ENCODE measurements at regions not wholly inside any gene's neighbourhood (a gene's known extent, or its start where the extent isn't known, plus 50 kb on each side); places are given as distances from the start of the nearest gene placed in this dataset.

DNA sequence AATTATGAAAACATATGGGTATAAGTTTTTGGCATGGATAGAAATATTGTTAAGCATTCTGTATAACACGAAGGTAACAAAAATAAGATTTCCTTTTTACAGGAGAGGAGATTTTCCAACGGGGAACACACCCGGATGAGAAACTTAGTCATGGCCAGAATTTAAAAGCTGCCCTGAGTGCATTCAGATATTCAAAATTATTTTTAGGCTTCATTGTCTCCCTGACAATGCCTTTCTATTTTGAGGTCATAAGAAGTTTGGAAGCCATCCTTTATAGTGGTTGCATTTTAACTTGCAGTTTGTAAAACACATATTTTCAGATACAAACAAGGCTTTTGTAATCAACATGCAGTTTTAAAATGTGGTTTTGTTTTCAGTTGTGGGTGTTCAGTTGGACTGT, 357.5 kb upstream of the FAM47C start:
- no peaks in the 10 kb centered on the region for H3K9me3 ChIP-seq
- H3K36me3 ChIP-seq: no peaks in the 10 kb centered on the region
- no peak overlapping the region for H3K27ac ChIP-seq
- H3K27me3 ChIP-seq: no peaks in the 10 kb centered on the region
- H3K4me3 ChIP-seq: no peak overlapping the region
- TF ChIP-seq, protein P1, sequence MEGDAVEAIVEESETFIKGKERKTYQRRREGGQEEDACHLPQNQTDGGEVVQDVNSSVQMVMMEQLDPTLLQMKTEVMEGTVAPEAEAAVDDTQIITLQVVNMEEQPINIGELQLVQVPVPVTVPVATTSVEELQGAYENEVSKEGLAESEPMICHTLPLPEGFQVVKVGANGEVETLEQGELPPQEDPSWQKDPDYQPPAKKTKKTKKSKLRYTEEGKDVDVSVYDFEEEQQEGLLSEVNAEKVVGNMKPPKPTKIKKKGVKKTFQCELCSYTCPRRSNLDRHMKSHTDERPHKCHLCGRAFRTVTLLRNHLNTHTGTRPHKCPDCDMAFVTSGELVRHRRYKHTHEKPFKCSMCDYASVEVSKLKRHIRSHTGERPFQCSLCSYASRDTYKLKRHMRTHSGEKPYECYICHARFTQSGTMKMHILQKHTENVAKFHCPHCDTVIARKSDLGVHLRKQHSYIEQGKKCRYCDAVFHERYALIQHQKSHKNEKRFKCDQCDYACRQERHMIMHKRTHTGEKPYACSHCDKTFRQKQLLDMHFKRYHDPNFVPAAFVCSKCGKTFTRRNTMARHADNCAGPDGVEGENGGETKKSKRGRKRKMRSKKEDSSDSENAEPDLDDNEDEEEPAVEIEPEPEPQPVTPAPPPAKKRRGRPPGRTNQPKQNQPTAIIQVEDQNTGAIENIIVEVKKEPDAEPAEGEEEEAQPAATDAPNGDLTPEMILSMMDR (IDR thresholded peaks at IDR 0.05): no peak
- no peaks in the 10 kb centered on the region for H3K4me1 ChIP-seq
- intact Hi-C loops (cut with DNase I): no loop called here
- no peak for DNase-seq (ENCODE audit: low spot score in 2 of 2)

DNA sequence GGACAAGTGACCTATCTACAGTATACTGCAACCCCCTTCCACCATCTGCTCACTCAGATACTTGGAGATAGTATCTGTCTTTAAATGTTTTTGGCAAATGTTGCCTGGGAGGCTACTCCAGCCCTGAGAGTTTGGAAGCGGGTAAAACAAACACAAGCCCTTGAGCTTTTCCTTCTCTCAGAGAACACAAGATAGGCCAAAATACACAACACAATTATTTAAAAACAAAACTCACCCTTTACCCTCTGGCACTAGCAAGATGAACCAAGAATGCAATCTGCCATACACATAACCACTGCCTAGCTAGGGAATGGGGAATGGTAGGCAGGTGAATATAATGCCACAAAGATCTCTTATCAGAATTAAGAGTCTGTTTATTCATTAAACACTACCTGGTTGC, 324.7 kb upstream of the FAM47C start:
- Histone ChIP-seq H3K9me3 (no peaks in the 10 kb centered on the region), H3K4me3 (no peak overlapping the region), H3K36me3 (no peaks in the 10 kb centered on the region), H3K4me1 (no peaks in the 10 kb centered on the region), H3K27ac (no peak overlapping the region), H3K27me3 (no peaks in the 10 kb centered on the region)
- TF ChIP-seq, protein P1 (IDR thresholded peaks at IDR 0.05): no peak
- DNase-seq (ENCODE audit: low spot score in 2 of 2): no peak
- intact Hi-C loops (cut with DNase I): no loop called here

GRCh38 chrX:36684053-36684452, 324.1 kb upstream of the FAM47C start:
- Histone ChIP-seq H3K4me1 (no peaks in the 10 kb centered on the region), H3K36me3 (no peaks in the 10 kb centered on the region), H3K27ac (no peak overlapping the region), H3K9me3 (no peaks in the 10 kb centered on the region), H3K27me3 (no peaks in the 10 kb centered on the region), H3K4me3 (no peak overlapping the region)
- no peak for DNase-seq (ENCODE audit: low spot score in 2 of 2)
- TF ChIP-seq, protein P1 (IDR thresholded peaks at IDR 0.05): no peak
- intact Hi-C loops (cut with DNase I): no loop called here

DNA sequence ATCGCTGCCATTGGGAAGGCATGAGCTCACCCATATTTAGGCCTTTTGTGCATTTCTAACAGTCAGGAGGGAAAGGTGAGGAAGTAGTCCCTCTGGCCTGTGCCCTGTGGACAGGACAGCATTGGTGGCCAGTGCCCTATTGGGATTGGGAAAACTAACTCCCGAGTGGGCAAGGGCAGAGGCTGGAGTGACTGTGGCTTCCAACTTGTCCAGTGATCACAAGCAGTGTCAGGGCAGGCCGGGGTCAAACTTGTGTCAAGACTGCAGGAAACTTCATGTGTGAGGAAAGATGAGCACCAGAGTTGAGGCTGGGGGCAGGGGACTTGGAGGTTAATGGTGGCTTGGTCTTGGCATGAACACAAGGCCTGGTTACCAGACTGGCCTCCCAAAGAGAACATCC, 286.2 kb upstream of the FAM47C start:
- intact Hi-C loops (cut with DNase I): no loop called here
- Histone ChIP-seq H3K4me1 (no peaks in the 10 kb centered on the region), H3K27me3 (no peaks in the 10 kb centered on the region), H3K9me3 (no peaks in the 10 kb centered on the region), H3K27ac (no peak overlapping the region), H3K36me3 (no peaks in the 10 kb centered on the region), H3K4me3 (no peak overlapping the region)
- DNase-seq (ENCODE audit: low spot score in 2 of 2): no peak
- TF ChIP-seq, protein P1 (IDR thresholded peaks at IDR 0.05): no peak

GRCh38 chrX:36753602-36754001, 254.6 kb upstream of the FAM47C start:
- H3K4me1 ChIP-seq: no peaks in the 10 kb centered on the region
- H3K27ac ChIP-seq: no peak overlapping the region
- H3K4me3 ChIP-seq: no peak overlapping the region
- DNase-seq (ENCODE audit: low spot score in 2 of 2): no peak
- H3K27me3 ChIP-seq: no peaks in the 10 kb centered on the region
- TF ChIP-seq, protein P1 (IDR thresholded peaks at IDR 0.05): no peak
- intact Hi-C loops (cut with DNase I): no loop called here
- H3K9me3 ChIP-seq: no peaks in the 10 kb centered on the region
- no peaks in the 10 kb centered on the region for H3K36me3 ChIP-seq

DNA sequence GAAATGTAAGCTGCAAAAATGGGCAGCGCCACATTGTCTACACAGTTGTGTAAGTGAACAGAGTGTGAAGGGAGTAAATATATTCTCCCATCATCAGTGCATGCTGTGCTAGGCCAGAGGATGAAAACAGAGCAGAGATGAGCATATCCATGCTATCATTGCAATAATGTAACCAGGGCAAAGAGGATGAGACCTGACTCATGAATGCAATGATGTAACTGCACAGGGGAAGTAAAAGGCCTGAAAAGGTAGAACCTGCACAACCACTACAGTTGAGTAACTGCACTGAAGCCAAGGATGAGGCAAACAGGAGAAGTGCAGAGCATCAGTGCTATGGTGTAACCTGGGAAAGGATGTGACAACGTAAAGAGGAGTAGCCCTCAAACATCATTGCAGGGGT, 220.4 kb upstream of the FAM47C start:
- Histone ChIP-seq H3K4me3 (no peak overlapping the region), H3K9me3 (no peaks in the 10 kb centered on the region), H3K27ac (no peak overlapping the region), H3K36me3 (no peaks in the 10 kb centered on the region), H3K27me3 (no peaks in the 10 kb centered on the region), H3K4me1 (no peaks in the 10 kb centered on the region)
- intact Hi-C loops (cut with DNase I): no loop called here
- DNase-seq (ENCODE audit: low spot score in 2 of 2): no peak
- TF ChIP-seq, protein P1 (IDR thresholded peaks at IDR 0.05): no peak

All from ascending aorta (tissue), 2 donors.